Skin of body (tissue), 1 donor: ENCODE measurements at regions not wholly inside any gene's neighbourhood (a gene's known extent, or its start where the extent isn't known, plus 50 kb on each side); places are given as distances from the start of the nearest gene placed in this dataset.
A peak's percentile ranks its signal among the peaks of the same experiment; 100 is the strongest.
"Not testable (repeated sequence)": the region's sequence is repeated elsewhere in the genome, so short reads cannot be mapped to it uniquely, and the experiment has no call there.

Source experiments
- DNase-seq: peaks from one replicate; lab custom pipeline; 2025; lab: John Stamatoyannopoulos, UW

- DNase-seq: no peak
Observed at GRCh38 chr2:190150413-190150812, 87.9 kb upstream of the MSTN start.

GRCh38 chr2:190149908-190150307 lies 87.4 kb upstream of the MSTN start:
- DNase-seq: no peak

GRCh38 chr2:190149200-190149599 lies 86.7 kb upstream of the MSTN start:
- DNase-seq: no peak

- not testable (repeated sequence) for DNase-seq
Observed at GRCh38 chr2:190146109-190146508, 83.6 kb upstream of the MSTN start.

GRCh38 chr2:190140474-190140873 lies 77.9 kb upstream of the MSTN start:
- DNase-seq: not testable (repeated sequence)

- DNase-seq: no peak
Observed at GRCh38 chr2:190139371-190139770, 76.8 kb upstream of the MSTN start.

GRCh38 chr2:190138032-190138431 lies 75.5 kb upstream of the MSTN start:
- no peak for DNase-seq

- peak; percentile 36 for DNase-seq
Observed at GRCh38 chr2:190137561-190137960, 75.0 kb upstream of the MSTN start.

- no peak for DNase-seq
Observed at GRCh38 chr2:190136825-190137224, 74.3 kb upstream of the MSTN start.

- no peak for DNase-seq
Observed at GRCh38 chr2:190136259-190136658, 73.7 kb upstream of the MSTN start.

GRCh38 chr2:190129421-190130199 lies 67.1 kb upstream of the MSTN start:
- DNase-seq: no peak

- DNase-seq: no peak
Observed at GRCh38 chr2:190127651-190128050, 65.1 kb upstream of the MSTN start.

GRCh38 chr2:190126798-190127197 lies 64.3 kb upstream of the MSTN start:
- peak; percentile 22 for DNase-seq

GRCh38 chr2:190123956-190124355 lies 61.4 kb upstream of the MSTN start:
- no peak for DNase-seq

- no peak for DNase-seq
Observed at GRCh38 chr2:190121971-190122370, 59.4 kb upstream of the MSTN start.

- no peak for DNase-seq
Observed at GRCh38 chr2:190121305-190121704, 58.8 kb upstream of the MSTN start.

GRCh38 chr2:190119923-190120590 lies 57.5 kb upstream of the MSTN start:
- DNase-seq: no peak

- no peak for DNase-seq
Observed at GRCh38 chr2:190119257-190119656, 56.7 kb upstream of the MSTN start.

- DNase-seq: no peak
Observed at GRCh38 chr2:190117305-190117704, 54.8 kb upstream of the MSTN start.

GRCh38 chr2:190113000-190113399 lies 50.5 kb upstream of the MSTN start:
- DNase-seq: no peak
